ENCODE measurements at regions not wholly inside any gene's neighbourhood (a gene's known extent, or its start where the extent isn't known, plus 50 kb on each side); places are given as distances from the start of the nearest gene placed in this dataset.

DNA sequence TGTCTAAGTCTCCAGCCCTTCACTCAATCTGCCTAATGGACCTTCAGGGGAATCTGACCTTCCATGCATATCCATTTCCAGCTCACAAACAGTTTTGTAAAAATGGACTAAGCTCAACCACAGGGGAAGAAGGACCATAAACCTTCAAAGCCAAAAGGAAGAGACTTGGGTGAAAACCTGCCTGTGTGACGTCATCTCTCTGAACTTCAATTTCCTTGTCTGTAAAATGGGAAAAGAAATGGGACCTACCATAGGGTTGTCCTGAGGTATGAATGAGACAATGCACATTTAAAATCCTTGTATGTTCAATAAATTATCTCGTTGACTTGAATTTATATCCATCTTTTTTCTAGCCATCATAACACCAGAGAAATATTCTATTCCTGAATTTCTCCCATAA lies 370.7 kb downstream of the INSC start:
- DNase-seq (ENCODE audit: low read depth in 2 of 2), result no peak

DNA sequence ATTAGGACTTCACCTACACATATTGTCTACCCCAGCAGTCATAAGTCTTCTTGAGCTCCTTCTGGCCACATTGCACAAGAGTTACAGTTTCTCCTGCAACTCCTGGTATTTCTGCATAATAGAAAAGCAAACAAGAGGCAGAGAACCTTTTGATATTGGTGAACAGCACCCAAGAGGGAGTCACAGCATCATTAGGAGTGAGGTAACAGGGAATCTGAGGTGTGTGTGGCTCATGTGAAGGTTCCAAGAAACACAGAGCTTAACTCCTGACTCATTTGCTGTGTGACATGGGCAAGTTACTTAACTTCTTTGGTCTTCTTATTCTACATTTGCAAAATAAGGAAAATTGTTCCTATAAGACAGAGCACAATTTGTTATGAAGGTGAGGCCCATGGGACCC lies 374.6 kb downstream of the INSC start:
- no peak for DNase-seq (ENCODE audit: low read depth in 2 of 2)

DNA sequence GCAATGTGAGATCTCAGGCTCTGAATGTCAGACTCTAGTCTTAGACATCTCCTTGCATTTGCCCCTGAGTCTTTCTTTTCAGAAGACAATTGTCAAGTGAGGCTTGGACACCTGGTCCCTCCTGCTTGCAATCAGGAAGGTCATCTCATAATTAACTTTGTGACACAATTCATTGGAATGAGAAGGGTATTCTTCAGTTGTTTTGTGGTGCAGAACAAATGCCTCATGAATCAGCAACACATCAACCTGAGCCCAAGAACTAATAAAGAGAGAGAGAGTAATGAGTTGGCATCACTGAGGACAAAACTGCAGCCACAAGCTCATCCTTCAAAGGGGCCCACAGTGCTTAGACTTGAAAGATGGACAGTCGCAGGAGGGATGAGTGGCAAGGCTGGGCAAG lies 375.8 kb downstream of the INSC start:
- DNase-seq (ENCODE audit: low read depth in 2 of 2), result no peak

DNA sequence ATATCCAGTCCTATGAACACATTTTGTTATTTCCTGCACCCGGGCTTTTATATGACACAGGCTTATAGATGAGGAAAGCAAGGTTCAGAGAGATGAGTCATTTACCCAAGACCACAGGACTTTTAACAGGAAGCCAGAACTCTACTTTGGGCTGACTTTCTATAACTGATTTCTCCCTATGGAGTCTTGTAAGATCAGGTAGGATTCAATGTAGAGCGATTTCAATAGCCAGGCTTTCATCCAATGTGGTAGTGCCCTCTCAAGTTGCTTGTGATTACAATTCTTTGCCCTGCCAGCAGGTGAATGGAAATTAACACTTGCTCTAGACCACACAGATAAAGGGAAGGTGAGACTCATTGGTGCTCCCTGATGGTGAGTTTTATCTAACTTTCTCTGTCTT lies 378.3 kb downstream of the INSC start:
- no peak for DNase-seq (ENCODE audit: low read depth in 2 of 2)

DNA sequence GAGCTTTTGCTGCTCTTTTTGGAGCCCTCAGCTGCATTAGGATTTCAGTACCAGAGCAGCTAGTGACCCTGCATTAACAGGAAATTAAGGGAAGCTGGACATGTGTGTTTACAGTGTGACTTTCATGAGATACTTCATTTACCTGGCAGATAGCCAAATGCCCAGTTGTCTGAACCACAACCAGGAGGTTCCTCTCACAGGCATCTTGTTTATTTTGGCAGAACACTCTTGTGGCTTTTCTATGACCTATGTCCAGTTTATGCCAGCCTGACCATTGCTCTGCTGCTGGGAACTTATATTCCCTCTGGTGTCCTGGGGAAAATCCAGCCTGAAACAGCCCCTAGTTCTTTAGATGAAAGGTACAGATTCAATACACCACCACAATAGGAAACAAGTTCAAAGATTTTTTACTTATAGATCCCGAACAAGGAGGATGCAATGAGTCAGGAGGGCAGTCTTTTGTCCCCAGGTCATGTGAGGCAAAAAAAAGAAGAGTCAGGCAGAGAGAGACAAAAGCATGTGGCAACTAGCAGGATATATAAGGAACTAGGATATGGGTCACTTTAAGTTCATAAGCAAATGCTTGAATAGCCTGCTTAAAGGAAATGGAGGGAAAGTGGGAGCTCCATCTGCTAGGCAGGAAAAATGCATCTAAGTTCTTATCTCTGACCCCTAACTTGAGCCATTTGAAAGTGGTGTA lies 379.3 kb downstream of the INSC start:
- DNase-seq (ENCODE audit: low read depth in 2 of 2), result no peak

DNA sequence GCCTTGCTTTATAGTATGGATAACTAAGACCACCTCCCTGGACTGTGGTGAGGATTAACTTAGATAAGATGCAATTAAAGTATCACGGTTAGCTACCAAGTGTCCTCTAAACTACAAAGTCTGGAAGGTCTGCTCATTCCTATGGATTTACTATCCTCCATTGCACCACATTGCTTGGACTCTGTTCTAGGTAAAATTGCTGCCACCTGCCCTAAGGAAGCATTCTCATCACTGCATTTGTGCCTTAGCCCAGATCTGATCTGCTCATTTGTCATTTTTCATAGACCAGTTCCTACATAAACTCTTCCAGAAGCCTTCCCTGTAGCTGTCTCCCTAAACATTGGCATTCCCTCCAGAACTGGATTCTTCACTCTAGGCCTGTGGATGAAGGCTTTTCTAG lies 380.0 kb downstream of the INSC start:
- DNase-seq (ENCODE audit: low read depth in 2 of 2), result no peak

DNA sequence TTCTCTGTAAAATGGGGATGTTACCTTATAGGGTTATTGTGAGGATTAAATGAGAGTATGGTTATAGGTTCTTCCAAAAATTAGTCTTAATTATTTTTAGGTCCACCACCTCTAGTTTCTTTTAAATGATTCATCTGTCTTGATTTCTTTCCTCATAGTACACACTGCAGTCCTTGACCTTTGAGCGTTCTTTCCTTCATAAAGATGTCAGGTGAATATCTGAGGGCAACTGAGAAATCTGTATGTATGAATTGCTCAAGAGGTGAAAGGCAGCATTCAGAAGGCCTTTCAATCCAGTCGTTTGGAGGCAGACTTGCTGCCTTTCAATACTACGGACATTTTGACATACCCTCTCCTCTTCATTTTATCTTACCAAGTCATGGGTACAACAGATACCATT lies 380.7 kb downstream of the INSC start:
- DNase-seq (ENCODE audit: low read depth in 2 of 2), result no peak

DNA sequence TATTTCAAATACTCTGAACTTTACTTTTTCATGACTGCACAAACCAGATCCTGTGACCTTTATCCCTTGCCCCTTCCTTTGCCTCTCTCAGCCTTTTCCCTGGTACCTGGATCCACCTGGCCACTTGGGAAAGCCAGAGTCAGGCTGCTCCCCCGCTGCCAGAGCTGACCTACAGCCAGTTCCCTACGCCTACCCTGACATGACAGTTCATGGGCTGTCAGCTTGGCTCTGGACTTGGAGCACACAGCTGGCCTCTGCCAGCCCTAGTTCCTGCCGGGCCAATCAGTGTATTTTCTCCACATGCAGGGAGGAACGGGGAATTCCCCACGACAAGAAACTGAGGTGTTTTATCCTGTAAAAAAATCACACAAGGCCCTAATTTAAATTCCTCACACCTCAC lies 382.6 kb downstream of the INSC start:
- no peak for DNase-seq (ENCODE audit: low read depth in 2 of 2)

DNA sequence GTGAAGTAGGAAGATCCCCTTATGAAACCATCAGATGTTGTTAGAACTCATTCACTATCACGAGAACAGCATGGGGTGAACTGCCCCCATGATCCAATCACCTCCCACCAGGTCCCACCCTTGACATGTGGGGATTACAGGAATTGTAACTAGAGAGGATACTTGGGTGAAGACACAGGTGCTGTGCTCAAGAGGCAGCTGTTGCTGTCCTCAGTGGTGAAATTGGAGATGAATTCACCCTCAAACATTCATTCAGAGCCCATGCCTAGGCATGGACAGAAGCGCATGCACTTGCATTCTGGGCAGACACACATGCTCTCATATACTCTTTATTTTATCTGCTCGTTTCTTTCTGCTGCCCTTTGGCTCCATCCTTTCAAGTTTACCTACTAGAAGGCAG lies 385.0 kb downstream of the INSC start:
- DNase-seq (ENCODE audit: low read depth in 2 of 2), result no peak

DNA sequence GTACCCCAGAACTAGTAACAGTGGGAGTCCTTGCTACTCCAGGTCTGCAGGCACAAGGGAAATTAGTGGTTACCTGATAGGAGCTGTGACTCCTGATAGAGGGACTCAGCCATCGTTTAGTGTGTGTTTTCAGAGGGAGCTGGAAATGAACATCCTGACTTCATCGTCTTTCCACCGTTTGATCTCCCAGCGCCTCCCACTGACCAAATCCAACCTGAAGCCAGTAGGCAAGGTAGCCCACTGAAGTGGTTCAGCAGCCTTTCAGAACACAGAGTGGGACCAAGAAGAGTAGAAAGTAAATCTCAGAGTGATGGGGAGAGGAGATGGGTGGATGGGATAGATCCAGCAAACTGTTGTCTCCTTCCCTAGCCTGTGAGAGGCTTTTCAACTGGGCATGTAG lies 385.9 kb downstream of the INSC start:
- DNase-seq (ENCODE audit: low read depth in 2 of 2), result no peak

DNA sequence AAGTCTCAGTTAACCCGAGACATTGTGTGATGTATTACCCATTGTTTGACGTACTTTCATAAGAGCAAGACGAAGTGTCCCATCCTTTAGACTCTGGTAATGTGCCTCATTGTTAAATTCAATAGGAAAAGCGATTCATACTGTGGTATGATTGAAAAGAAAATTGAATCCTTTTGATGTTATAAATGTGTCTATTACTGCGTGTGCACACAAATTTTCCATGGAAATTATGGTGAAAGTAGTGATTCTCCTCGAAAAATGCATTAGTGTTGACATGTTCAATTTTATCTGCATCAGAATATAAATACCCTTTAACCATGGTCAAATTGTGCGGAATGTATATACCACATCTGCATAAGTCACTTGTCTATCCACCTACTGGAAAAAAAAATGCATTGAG lies 386.8 kb downstream of the INSC start:
- no peak for DNase-seq (ENCODE audit: low read depth in 2 of 2)

DNA sequence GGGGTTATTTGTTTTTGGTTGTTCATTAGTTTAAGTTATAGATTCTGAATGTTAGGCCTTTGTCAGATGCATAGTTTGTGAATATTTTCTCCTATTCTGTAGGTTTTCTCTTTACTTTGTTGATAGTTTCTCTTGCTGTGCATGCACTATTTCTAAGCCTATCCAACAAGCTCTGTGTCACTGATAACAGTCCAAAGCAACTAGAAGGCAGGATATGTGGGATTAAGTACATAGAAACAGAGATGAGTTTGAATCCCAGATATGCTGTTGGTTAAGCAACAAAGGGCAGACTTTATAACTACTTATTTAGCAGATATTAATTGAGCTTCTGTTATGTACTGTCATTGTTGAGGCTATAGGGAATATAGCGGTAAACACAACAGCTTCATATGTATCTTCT lies 390.4 kb downstream of the INSC start:
- DNase-seq (ENCODE audit: low read depth in 2 of 2), result no peak

DNA sequence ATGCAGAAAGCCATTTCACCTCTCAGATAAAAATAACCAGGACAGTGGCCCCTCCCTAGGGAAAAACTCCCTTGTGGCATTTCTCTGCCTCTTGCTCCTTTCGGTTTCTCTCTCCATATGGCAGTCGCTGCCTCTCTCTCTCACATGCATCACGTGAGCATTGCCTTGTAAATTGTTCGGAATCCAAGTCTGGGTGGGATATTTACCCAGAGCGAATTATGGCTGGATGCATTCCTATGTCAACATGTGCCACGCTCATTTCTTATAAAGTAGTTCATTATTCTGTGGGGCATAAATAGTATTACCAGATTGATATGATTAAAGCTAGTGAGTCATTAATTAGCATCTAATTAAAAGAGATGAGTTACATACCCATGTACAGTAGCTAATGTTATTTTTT lies 392.9 kb downstream of the INSC start:
- DNase-seq (ENCODE audit: low read depth in 2 of 2), result no peak

DNA sequence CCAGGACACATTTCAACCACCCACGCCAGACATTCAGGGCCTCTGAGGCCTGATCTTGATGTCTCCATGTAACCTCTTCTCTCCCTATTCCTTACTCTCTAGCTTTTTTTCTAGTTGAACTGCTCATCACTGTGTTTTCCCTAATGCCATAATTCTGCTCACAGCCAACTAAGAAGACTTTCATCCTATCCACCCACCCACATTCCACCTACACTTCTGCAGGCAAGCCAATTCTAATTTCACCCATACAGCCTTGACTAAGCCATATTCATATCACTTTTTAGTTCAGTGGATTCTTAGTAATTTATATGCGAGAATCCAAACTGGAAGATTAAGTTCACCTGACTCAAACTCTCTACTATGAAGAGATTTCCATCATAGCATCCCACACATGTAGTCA lies 394.4 kb downstream of the INSC start:
- DNase-seq (ENCODE audit: low read depth in 2 of 2), result no peak

DNA sequence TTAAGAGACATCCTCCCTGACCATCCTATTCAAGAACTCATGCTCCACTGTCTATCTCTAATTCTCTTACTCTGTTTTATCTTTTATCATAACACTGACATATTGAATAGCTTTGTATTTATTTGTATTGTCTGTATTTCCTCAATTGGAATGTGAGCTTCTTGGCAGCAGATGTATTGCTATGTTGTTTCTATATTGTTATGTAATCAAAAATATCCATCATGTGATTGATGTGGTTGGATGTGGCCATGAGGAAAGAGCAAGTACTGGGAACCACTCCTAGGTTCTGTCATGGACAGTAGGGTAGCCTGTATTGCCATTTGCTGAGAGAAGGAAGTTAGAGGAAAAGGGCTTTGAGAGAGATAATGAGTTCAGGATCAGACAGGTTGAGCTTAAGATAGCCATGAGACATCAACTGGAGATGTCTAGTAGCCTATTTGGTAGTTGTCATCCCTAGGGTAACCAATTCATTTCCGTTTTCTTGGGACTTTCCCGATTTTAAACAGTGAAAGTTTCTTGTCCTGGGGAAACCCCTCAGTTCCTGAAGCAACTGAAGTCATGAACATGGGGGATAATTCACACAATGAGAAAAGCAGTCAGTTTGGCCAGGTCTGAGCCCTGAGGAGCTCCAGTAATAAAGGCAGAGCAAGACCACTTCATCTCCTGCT lies 404.5 kb downstream of the INSC start:
- no peak for DNase-seq (ENCODE audit: low read depth in 2 of 2)

DNA sequence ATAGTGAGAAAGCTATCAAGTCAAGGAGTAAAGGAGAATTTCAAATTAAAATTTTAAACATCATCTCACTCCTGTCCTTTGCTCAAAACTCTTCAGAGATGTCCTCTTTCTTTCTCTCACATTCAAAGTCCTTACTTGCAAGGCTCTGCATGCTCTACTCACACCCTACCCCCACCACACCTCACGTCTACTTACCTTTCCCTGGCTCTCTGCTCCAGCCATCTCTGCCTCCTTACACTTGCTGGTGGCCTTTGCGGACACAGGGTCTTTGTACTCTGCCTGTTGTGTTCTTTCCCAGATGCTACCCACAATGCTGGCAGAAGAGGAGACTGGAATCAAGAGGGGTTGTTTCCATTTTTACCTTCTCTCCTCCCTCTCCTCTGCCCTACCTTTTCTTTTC lies 405.2 kb downstream of the INSC start:
- DNase-seq (ENCODE audit: low read depth in 2 of 2), result no peak

DNA sequence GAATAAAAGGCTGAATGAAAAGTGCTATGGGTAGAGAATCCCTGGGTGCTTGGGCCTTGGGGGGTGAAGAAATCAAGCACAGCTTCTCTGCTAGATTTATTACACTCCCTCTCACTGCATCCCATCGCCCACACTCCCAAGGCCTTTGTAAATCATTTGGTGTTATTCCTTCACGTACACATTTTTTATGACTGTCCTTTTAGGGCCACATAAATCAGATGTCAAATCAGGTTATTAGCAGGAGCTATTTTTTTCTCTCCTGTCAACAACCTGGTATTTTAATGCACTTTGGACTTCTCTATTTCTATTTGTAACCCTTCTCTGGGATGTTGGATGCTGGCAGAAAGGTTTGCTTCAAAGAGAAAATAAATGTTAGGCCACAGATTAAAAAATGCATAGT lies 408.8 kb downstream of the INSC start:
- no peak for DNase-seq (ENCODE audit: low read depth in 2 of 2)

DNA sequence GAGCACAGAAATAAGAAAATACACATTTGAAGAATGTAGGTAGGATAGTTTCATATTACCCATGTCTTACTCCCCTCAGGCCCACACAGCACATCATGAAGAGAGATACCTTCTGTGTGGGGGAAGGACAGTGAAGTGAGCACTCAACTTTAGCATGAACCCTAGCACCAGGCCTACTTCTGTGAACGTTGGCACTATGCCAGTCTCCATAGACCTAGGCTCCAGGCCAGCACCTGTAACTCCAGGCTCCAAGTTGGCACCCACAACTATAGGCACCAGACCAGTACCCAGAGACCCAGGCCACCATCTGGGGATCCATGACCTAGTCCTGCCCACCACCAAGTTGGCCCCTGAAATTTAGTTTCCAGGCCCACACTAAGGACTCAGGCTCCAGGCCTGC lies 410.9 kb downstream of the INSC start:
- no peak for DNase-seq (ENCODE audit: low read depth in 2 of 2)

DNA sequence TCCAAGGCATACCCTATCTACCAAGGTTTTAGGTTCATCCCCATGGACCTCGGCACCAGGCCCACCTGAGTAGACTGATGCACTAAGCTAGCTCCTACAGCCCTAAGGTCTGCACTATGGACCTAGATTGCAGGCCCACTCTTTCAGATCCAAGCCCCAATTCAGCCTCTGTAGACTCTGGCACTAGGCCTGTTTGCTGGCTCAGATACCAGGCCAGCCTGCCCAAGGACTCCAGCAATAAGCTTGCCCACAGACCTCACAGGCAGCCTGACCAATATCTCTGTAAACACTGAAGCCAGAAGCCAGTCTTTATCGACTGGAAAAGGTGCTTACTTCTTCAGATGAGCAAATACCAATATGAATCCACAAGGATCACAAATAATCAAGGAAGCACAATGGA lies 411.3 kb downstream of the INSC start:
- no peak for DNase-seq (ENCODE audit: low read depth in 2 of 2)

DNA sequence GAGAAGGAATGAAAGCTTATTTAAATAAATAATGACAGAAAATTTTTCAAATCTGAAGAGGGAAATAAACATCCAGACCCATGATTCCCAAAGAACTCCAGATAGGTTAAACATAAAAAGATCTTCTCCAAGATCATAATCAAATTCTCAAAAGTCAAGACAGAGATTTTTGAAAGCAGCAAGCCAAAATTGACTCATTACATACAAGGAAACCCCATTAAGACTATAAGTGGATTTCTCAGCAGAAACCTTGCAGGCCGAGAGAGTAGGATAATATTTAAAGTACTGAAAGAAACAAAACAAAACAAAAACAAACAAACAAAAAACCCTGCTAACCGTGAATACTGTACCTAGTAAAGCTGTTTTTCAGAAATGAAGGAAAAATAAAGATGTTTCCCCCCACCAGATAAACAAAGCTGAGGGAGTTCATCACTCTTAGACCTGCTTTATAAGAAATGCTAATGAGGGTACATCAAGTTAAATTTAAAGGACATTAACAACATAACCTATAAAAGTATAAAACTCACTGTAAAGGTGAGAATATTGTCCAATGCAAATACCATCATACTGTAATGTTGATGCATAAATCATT lies 412.2 kb downstream of the INSC start:
- no peak for DNase-seq (ENCODE audit: low read depth in 2 of 2)

DNA sequence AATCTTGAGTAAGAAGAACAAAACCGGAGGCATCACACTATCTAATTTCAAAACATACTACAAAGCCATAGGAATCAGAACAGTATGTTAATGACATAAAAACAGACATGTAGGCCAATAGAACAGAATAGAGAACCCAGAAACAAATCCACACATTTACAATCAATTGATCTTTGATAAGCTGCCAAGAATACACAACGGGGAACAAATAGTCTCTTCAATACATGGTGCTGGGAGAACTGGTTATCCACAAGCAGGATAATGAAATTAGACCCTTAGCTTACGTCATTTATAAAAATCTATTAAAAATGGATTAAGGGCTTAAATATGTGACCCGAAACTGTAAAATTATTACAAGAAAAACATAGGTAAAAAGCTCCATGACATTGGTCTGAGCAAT lies 417.7 kb downstream of the INSC start:
- no peak for DNase-seq (ENCODE audit: low read depth in 2 of 2)

DNA sequence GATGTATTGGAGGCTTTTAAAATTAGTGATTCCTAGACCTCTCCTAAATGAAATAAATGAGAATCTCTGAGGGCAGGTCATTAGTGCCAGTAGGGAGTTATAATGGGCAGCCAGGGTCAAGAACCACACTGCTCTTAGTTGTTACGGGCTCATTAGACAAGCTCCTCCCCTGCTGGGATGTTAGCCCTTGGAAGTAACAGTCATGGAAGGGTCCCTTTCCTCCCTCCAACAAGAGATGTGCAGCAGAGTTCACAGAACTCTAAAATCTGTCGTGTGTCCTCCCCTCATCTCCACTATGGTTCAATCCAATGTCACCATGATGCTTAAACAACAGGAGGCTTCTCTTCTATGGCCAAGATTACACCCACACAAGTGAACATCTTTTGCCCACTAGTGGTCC lies 419.5 kb downstream of the INSC start:
- DNase-seq (ENCODE audit: low read depth in 2 of 2), result no peak

DNA sequence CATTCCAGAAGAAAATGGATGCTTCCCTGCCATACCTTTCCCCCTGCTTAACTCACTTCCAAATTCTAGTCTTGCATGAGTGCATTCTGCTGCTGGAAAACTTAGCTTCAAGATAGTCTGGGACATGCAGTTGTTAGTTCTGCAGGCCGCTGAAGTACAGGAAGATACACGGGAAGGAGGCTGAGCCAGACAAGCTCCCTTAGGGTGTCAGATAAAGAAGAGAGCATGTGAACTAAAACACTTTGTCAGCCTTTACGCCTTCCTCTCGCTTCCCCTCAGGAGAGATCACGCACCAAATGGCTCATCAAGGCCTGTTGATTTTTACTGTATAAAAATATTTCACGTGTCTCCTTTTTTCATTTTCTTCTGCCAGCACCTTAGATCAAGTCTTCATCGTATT lies 420.7 kb downstream of the INSC start:
- no peak for DNase-seq (ENCODE audit: low read depth in 2 of 2)

DNA sequence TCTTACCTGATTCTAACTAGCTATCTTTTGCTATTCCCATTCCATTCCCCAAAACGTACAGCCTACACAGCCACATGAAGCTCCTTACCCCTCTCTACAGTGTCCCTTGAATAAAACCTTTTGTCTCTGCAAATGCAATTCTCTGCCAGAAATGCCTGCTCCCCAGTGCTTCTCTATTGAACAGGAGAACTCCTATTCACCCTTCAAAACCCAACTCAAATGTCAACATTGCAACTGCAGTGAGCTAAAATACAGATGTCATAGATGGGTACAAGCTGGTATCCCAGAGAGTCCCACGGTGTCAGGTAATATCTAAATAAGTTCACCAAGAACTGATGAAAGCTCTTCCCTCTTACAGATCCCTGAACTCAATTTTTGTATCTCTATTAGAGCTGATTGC lies 421.7 kb downstream of the INSC start:
- no peak for DNase-seq (ENCODE audit: low read depth in 2 of 2)
